HPDE6-E6E7 (cell line): ENCODE measurements at regions not wholly inside any gene's neighbourhood (a gene's known extent, or its start where the extent isn't known, plus 50 kb on each side); places are given as distances from the start of the nearest gene placed in this dataset.

Experiments
- DNase-seq: peaks from one replicate; pipeline ENCODE4 v3.0.0; 2011; ENCODE audit warnings: missing footprints; ENCODE audit errors: extremely low spot score

GRCh38 chr4:144202081-144202480 is 61.6 kb upstream of the GYPA start:
- no peak for DNase-seq

GRCh38 chr4:144203155-144203554 is 62.6 kb upstream of the GYPA start:
- DNase-seq: no peak

GRCh38 chr4:144204431-144204830 is 63.9 kb upstream of the GYPA start:
- DNase-seq: no peak

- DNase-seq: no peak
Observed at GRCh38 chr4:144206711-144207110, 66.2 kb upstream of the GYPA start.

GRCh38 chr4:144208074-144208473 is 67.6 kb upstream of the GYPA start:
- DNase-seq: no peak

- no peak for DNase-seq
Observed at GRCh38 chr4:144209491-144209890, 69.0 kb upstream of the GYPA start.

GRCh38 chr4:144213371-144213770 is 72.9 kb upstream of the GYPA start:
- no peak for DNase-seq

- DNase-seq: no peak
Observed at GRCh38 chr4:144223149-144223548, 82.6 kb upstream of the GYPA start.

- DNase-seq: no peak
Observed at GRCh38 chr4:144223661-144224060, 83.1 kb upstream of the GYPA start.

GRCh38 chr4:144259285-144259684 is 118.8 kb upstream of the GYPA start:
- no peak for DNase-seq

- peak; percentile 2 for DNase-seq
Observed at GRCh38 chr4:144267084-144267483, 126.6 kb upstream of the GYPA start.

- DNase-seq: no peak
Observed at GRCh38 chr4:144280688-144281087, 140.2 kb upstream of the GYPA start.

GRCh38 chr4:144283526-144283925 is 143.0 kb upstream of the GYPA start:
- no peak for DNase-seq

GRCh38 chr4:144284026-144284425 is 143.5 kb upstream of the GYPA start:
- no peak for DNase-seq

GRCh38 chr4:144288011-144288903 is 147.7 kb upstream of the GYPA start:
- no peak for DNase-seq

GRCh38 chr4:144289667-144290428 is 149.3 kb upstream of the GYPA start:
- DNase-seq: no peak

GRCh38 chr4:144291164-144291563 is 150.6 kb upstream of the GYPA start:
- no peak for DNase-seq

- no peak for DNase-seq
Observed at GRCh38 chr4:144294211-144294610, 153.7 kb upstream of the GYPA start.

GRCh38 chr4:144295286-144295995 is 154.9 kb upstream of the GYPA start:
- peak; percentile 17 for DNase-seq

- no peak for DNase-seq
Observed at GRCh38 chr4:144296941-144297340, 156.4 kb upstream of the GYPA start.

- no peak for DNase-seq
Observed at GRCh38 chr4:144298519-144298918, 158.0 kb upstream of the GYPA start.

- DNase-seq: no peak
Observed at GRCh38 chr4:144300616-144301015, 160.1 kb upstream of the GYPA start.
